ENCODE measurements at regions not wholly inside any gene's neighbourhood (a gene's known extent, or its start where the extent isn't known, plus 50 kb on each side); places are given as distances from the start of the nearest gene placed in this dataset.

DNA sequence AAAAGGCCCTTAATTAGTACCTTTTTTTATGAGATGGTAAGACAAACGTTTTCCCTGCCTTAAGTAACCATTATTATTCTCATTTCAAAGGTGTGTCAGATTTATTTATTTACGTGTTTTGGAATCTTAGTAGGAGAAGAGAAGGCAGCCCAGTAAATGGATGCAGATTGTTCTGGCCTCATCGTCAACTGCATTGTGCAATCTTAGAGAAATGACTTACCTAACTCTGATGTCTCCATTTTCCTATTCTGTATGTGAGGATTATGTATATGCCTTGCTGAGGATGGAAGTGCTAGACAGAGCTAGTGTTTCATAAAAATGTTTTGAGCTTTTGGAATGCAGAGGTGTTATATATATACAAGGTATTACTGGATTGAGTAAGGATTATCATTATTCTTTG is 97.0 kb upstream of the JAG1 start:
- in situ Hi-C loops (cut with MboI; ENCODE audit: low sequenced_read_pairs) = no loop called here

GRCh38 chr20:10771435-10772140 is 97.8 kb upstream of the JAG1 start:
- in situ Hi-C loops (cut with MboI; ENCODE audit: low sequenced_read_pairs) = no loop called here

DNA sequence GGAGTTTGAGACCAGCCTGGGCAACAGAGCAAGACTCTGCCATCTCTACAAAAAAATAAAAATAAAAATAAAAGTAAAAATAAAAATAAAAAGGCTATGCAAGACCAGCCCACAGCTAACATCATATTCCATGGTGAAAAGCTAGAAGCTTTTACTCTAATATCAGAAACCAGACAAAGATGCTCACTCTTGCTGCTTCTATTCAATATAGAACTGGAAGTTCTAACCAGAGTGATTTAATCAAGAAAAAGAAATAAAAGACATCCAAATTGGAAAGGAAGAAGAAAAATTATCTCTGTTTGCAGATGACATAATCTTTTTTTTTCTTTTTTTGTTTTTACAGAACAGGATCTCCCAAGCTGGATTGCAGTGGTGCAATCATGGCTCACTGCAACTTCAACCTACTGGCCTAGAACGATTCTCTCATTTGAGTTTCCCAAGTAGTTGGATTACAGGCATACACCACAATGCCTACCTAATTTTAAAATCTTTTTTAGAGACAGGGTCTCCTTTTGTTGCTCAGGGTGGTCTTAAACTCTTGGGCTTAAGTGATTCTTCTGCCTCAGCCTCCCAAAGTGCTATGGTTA is 100.7 kb upstream of the JAG1 start:
- in situ Hi-C loops (cut with MboI; ENCODE audit: low sequenced_read_pairs) = no loop called here

DNA sequence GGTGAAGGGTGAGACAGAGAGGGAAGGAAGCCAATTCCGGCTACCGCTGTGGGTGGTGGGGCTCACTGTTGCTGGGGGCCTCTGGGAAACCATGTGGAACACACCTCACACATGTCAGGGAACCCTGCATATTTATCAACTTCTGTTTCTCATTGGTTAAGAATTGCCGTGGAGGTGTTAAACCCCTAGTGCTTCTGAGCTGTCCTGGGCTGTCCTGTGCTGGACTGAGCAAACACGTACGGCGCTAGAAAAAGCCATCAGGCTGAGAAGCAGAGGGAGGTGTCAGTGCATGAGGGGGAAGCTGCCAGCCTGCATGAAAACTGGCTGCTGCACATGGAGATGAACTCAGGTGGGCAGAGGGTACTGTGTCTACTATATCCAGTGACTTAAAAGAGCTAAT is 103.9 kb upstream of the JAG1 start:
- in situ Hi-C loops (cut with MboI; ENCODE audit: low sequenced_read_pairs) = no loop called here

- in situ Hi-C loops (cut with MboI; ENCODE audit: low sequenced_read_pairs) = no loop called here
These were observed 106.1 kb upstream of the JAG1 start for GRCh38 chr20:10779911-10780310.

- in situ Hi-C loops (cut with MboI; ENCODE audit: low sequenced_read_pairs) = no loop called here
These were observed 107.1 kb upstream of the JAG1 start for GRCh38 chr20:10780901-10781300.

DNA sequence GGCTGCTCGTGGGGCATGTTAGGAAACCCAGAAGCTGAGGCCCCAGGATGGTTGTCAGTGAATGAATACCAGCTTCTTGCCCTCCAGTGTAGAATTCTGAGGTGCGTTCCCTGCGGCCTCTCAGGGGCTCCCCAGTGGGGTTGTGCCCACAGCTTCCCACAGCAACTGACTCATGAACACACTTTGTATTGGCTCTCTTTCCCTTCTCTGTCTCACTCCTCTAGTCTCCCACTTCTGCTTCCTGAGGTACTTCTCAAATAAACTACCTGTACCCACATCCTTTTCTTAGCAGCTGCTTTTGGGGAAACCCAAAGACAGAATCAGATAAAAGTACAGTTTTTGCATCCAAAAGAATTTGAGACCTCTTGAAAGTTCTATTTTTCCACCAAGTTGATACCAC is 107.7 kb upstream of the JAG1 start:
- in situ Hi-C loops (cut with MboI; ENCODE audit: low sequenced_read_pairs) = no loop called here

DNA sequence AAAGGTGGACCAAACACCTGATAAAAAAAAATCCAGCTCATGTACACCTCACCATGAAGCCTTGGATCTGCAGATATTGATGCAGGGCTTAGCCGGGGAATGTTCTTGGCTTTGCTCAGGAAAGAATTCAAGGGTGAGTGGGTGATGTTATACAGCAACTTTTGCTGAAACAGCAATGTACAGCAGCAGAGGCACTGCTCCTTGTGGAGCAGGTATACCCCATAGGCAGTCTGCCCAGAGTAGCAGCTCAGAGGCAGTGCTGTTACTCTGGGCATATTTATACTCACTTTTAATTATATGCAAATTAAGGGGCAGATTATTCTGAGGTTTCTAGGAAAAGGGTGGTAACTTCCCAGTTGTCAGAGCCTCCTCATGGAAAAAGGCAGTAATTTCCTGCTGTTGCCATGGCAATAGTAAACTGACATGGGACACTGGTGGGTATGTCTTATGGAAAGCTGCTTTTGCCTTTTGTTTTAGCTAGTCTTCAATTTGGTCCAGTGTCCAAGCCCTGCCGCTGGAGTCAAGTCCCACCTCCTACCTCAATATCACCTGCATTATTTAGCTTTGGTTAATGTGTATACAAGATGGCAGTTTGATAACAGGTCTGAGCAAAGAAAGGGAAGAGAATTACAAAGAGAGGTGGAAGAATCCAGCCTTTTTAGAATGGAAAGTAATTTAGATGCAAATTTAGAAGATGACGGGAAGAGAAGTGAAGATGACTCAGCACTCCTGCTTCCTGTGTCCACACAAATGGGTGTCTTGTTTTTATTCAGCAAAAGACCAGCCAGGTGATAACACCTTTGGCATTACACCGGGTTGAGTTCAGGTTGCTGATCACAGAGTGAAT is 110.1 kb upstream of the JAG1 start:
- in situ Hi-C loops (cut with MboI; ENCODE audit: low sequenced_read_pairs) = no loop called here

GRCh38 chr20:10784554-10785183 is 110.9 kb upstream of the JAG1 start:
- in situ Hi-C loops (cut with MboI; ENCODE audit: low sequenced_read_pairs) = no loop called here

DNA sequence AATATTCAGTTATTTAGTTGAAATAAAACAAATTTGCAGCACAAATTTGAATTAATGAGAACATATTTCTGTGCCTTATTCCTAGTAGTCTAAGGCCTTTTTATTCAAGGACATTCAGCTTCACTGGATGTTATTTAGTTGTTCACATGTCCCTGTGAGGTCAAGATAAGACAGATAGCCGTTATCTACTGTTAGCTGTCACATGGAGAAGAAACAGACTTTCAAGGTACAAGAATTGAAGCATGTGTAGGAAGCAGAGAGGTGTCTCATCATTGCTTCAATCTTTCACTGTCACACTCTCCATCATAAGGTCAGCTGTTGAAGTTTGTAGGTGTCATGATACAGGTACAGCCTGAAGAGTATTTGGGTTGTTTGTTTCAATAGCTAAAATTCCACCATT is 112.9 kb upstream of the JAG1 start:
- in situ Hi-C loops (cut with MboI; ENCODE audit: low sequenced_read_pairs) = no loop called here

DNA sequence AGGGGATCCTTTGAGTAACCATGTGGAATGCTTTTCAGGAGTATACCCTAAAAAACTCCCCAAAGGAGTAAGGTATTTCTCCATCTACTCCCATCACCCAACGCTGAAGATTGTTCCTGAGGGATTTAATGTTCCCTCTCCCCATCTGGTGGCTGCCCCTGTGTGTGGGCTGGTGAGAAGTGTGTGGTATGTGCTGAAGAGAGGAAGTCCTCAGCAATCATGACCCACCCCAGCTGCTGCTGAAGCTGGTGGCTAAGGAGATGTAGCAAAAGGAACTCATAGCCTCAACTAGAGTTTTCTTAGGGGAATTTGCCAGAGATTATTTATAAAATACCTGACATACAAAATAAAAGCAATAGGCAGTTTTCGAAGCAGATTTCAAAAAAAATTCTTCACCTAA is 114.3 kb upstream of the JAG1 start:
- in situ Hi-C loops (cut with MboI; ENCODE audit: low sequenced_read_pairs) = no loop called here

GRCh38 chr20:10788877-10789276 is 115.1 kb upstream of the JAG1 start:
- in situ Hi-C loops (cut with MboI; ENCODE audit: low sequenced_read_pairs) = no loop called here

GRCh38 chr20:10789386-10789785 is 115.6 kb upstream of the JAG1 start:
- in situ Hi-C loops (cut with MboI; ENCODE audit: low sequenced_read_pairs) = no loop called here

DNA sequence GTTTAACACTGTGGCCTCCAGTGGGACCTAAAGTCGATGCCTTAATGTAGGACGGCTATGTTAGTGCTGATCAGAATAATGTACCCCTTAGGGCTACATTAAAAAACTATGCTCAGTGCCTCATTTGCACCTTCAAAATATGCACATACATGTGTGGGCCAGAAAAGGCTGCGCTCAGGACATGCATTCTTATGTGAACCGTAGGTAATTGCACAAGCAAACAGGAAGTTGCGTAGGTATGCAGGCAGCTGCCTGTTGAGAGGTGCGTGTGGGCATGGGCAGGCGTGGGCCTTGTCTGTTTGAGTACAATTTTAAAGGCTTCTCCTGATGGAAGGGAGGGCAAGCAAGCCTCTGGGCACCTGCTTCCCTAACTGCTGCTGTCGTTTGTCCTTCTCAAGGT is 116.2 kb upstream of the JAG1 start:
- in situ Hi-C loops (cut with MboI; ENCODE audit: low sequenced_read_pairs) = no loop called here

DNA sequence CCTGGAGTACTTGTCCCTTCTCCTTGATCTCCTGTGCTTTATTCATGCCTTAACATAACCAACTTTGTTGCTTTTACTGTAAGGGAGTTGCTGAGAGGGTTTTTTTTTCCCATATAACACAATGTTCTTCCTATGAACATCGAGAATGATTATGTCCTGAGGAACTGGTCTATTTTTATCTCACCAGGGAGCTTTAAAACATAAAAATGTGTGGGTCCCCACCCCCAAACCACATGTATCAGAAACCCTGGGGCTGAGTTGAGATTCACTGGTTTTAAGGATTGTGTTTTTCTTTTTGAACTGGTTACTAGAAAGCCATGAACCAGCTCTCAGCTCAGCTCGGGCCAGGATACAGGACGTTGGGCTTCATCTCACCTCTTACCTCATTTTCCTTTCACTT is 118.5 kb upstream of the JAG1 start:
- in situ Hi-C loops (cut with MboI; ENCODE audit: low sequenced_read_pairs) = no loop called here

DNA sequence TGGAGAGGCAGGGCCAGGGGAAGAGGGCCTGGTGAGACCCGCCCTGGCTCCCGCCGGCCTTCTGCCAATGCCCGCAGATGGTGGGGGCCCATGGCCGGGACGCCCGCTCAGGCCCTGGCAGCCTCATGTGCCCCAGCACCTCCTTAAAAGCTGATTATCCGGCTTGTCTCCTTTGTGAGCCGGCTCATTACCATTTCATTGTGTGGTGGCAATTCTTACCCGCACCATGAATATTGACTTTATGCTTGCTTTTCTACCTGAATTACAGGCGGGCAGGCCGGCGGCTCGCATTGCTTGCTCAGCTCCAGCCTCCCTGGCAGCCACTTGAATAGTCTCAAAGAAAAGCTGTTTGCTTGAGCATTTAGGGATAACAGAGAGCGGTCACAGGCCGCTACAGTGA is 120.0 kb upstream of the JAG1 start:
- in situ Hi-C loops (cut with MboI; ENCODE audit: low sequenced_read_pairs) = no loop called here

DNA sequence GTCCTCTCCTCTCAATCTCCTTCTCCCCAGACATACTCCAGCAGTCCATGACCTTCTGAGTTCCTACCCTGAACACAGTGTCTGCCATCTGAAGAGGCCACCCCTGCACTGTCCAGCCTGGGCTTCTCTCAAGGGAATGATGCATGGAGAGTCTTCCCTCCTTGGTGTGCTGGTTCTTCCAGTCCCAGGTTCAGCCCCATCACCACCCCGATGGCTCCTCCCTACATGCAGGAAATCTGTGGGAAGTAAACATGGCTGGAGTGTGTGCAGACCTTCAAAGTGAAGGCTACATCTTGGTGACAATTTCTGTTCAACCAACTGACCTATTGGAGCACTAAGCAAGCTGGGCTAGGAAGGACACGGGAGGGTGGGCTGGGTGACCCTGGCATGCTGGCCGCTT is 121.0 kb upstream of the JAG1 start:
- in situ Hi-C loops (cut with MboI; ENCODE audit: low sequenced_read_pairs) = no loop called here

DNA sequence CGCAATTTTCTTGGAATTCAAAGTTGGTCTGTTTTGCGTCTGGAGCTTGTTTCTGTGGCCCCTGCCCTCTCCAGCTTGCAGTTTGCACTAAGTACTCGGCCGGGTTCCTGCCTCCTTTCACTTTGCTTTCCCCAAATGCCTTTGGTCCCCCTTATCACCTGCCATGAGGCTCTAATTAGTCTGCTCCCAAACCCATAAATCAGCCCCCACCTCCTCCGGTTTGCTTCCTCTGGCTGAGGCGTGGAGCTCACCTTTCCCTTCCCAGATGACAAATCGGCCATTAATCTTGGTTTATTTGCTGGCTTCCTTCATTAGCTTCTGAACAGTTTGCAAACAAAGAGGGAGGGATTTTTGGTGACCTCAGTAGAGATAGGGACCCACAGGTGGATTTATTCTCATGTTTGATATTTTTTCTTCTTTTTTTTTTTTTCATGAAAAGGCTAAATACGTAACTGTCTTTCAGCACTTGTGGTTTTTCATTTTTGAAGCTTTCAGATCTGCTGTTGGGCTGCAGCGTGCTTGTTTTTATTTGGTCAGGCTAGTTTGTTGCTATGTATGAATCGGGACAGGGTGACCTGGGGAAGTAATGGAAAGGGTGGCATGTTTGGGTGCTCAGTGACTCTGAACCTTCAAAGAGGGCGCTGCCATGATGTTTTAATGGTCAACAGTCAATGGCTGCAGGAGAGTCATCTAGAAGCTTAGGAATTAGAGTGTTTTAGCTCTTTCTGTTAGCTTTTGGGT is 121.7 kb upstream of the JAG1 start:
- in situ Hi-C loops (cut with MboI; ENCODE audit: low sequenced_read_pairs) = no loop called here

- in situ Hi-C loops (cut with MboI; ENCODE audit: low sequenced_read_pairs) = no loop called here
These were observed 125.0 kb upstream of the JAG1 start for GRCh38 chr20:10798811-10799210.

DNA sequence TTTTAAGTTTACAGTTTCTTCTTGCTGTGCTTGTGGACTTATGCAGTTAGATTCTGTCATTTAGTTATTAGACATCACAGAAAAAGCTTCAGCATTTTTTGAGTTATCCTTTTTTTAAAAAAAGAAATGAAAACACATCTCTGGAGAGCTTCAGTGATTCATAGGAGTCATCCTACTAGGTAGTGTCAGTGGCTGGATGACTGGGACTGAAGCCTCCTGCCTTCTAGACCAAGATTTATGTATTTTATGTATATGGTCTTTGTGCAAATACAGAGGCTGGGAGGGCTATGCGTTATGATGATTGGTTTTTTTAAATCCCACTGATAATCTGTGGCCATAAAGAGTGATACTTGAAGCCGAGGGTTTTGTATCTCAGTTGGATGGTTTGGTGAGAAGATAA is 125.9 kb upstream of the JAG1 start:
- in situ Hi-C loops (cut with MboI; ENCODE audit: low sequenced_read_pairs) = no loop called here

- in situ Hi-C loops (cut with MboI; ENCODE audit: low sequenced_read_pairs) = no loop called here
These were observed 126.5 kb upstream of the JAG1 start for GRCh38 chr20:10800288-10800687.

Data from HL-60/S4 treated with phorbol 12-myristate 13-acetate at 8.2 ng/mL for 4 days and 3 days (cell line).